PC-3 (cell line): ENCODE measurements at regions not wholly inside any gene's neighbourhood (a gene's known extent, or its start where the extent isn't known, plus 50 kb on each side); places are given as distances from the start of the nearest gene placed in this dataset.

ENCODE experiments used
- ATAC-seq: fragments of 200-7000 bp; cut with Tn5 transposase; 2 replicates; pipeline ENCODE4 v1.9.1; 2020; ENCODE audit warnings: mild to moderate bottlenecking, moderate library complexity
- BruUV-seq: library from RNA; stranded (reverse); fragments of 400-500 nt; replicated peaks from 2 replicates; lab custom pipeline; 2021; lab: Mats Ljungman, UMichigan
- CTCF ChIA-PET: fragments of 300-600 bp; sonication (Branson Sonifier 250); formaldehyde crosslinking; loops from one replicate; lab custom pipeline; 2022; ENCODE audit warnings: antibody characterized with exemption; lab: Charles Lee
- POLR2A ChIA-PET: fragments of 300-600 bp; sonication (Branson Sonifier 250); formaldehyde crosslinking; loops from one replicate; lab custom pipeline; 2022; ENCODE audit warnings: antibody characterized with exemption; ENCODE audit not compliant: unreplicated experiment; lab: Charles Lee
- DNase-seq: peaks from one replicate; pipeline ENCODE4 v3.0.0-alpha.2; 2015
- H2AFZ ChIP-seq: fragments of 300-600 bp; sonication (generic); 2 replicates; pipeline ENCODE4 v1.6.0; 2016; ENCODE audit warnings: antibody characterized with exemption, low read length
- H3F3A ChIP-seq: fragments of 300-600 bp; sonication (generic); one replicate; pipeline ENCODE4 v1.6.0; 2017; ENCODE audit warnings: antibody characterized with exemption, low read length, control low read depth, mild to moderate bottlenecking; ENCODE audit not compliant: unreplicated experiment
- H3K27ac ChIP-seq: fragments of 300-600 bp; sonication (generic); 2 replicates; pipeline ENCODE4 v1.5.1; 2016; ENCODE audit warnings: mild to moderate bottlenecking, low read length
- H3K27me3 ChIP-seq: fragments of 300-600 bp; sonication (generic); 2 replicates; pipeline ENCODE4 v1.6.1; 2016; ENCODE audit warnings: low read length, mixed read lengths
- H3K36me3 ChIP-seq: fragments of 300-600 bp; sonication (generic); 2 replicates; pipeline ENCODE4 v1.6.1; 2016; ENCODE audit warnings: low read depth, mixed run types, low read length, mixed read lengths
- H3K4me1 ChIP-seq: fragments of 300-600 bp; sonication (generic); 2 replicates; pipeline ENCODE4 v1.5.1; 2016; ENCODE audit warnings: low read length; ENCODE audit not compliant: insufficient read depth
- H3K4me2 ChIP-seq: fragments of 300-600 bp; sonication (generic); 2 replicates; pipeline ENCODE4 v1.6.0; 2016; ENCODE audit warnings: low read length
- H3K4me3 ChIP-seq: fragments of 300-600 bp; sonication (generic); 2 replicates; pipeline ENCODE4 v1.5.1; 2016; ENCODE audit warnings: mild to moderate bottlenecking, low read length, mixed read lengths
- H3K79me2 ChIP-seq: fragments of 300-600 bp; sonication (generic); 2 replicates; pipeline ENCODE4 v1.6.1; 2017; ENCODE audit warnings: low read length, mixed read lengths
- H3K9ac ChIP-seq: fragments of 300-600 bp; sonication (generic); 2 replicates; pipeline ENCODE4 v1.6.0; 2016; ENCODE audit warnings: mild to moderate bottlenecking, low read length
- H3K9me2 ChIP-seq: fragments of 300-600 bp; sonication (generic); replicated peaks from 2 replicates; pipeline ENCODE4 v1.6.1; 2016; ENCODE audit warnings: mixed run types, low read length, mixed read lengths
- H3K9me3 ChIP-seq: fragments of 300-600 bp; sonication (generic); 2 replicates; pipeline ENCODE4 v1.6.1; 2016; ENCODE audit warnings: low read length, mixed read lengths
- H4K20me1 ChIP-seq: fragments of 300-600 bp; sonication (generic); 2 replicates; pipeline ENCODE4 v1.6.1; 2016; ENCODE audit warnings: low read length, mixed read lengths
- EZH2 ChIP-seq: fragments of 300-600 bp; sonication (generic); IDR thresholded peaks from one replicate; pipeline ENCODE4 v1.6.1; 2017; ENCODE audit warnings: antibody characterized with exemption, mild to moderate bottlenecking, low read length; ENCODE audit not compliant: unreplicated experiment
- EZH2phosphoT487 ChIP-seq: fragments of 300-600 bp; sonication (generic); IDR thresholded peaks from 2 replicates; pipeline ENCODE4 v1.6.1; 2018; ENCODE audit warnings: mild to moderate bottlenecking, antibody characterized with exemption, low read length, borderline replicate concordance
- intact Hi-C: fragments of 100-400 bp; cut with micrococcal nuclease; formaldehyde crosslinking; loops from 2 replicates; pipeline ENCODE4 v1.9.0; 2023
- TF ChIP-seq, protein P1 (sequence below): fragments of 300-600 bp; sonication (generic); conservative IDR thresholded peaks from 2 replicates; pipeline ENCODE4 v1.5.1; 2017; ENCODE audit warnings: antibody characterized with exemption, low read depth, mild to moderate bottlenecking, low read length

GRCh38 chr12:118495296-118495695, 118.9 kb downstream of the SUDS3 start:
- no peak for ATAC-seq
- DNase-seq: no peak
- no peak overlapping the region for H3K9ac ChIP-seq
- no peaks in the 10 kb centered on the region for H4K20me1 ChIP-seq
- BruUV-seq: no TSS peak
- H3K9me3 ChIP-seq: no peaks in the 10 kb centered on the region
- no peak overlapping the region for H3K27ac ChIP-seq
- no peak overlapping the region for H3K4me3 ChIP-seq
- no peaks in the 10 kb centered on the region for H3K79me2 ChIP-seq
- no peaks in the 10 kb centered on the region for H3F3A ChIP-seq
- intact Hi-C loops: no loop called here
- peaks cover 5% of the 10 kb centered on the region; the same call in 1 of the 2 replicates for H3K27me3 ChIP-seq
- no peak for TF ChIP-seq EZH2phosphoT487
- TF ChIP-seq, protein P1, sequence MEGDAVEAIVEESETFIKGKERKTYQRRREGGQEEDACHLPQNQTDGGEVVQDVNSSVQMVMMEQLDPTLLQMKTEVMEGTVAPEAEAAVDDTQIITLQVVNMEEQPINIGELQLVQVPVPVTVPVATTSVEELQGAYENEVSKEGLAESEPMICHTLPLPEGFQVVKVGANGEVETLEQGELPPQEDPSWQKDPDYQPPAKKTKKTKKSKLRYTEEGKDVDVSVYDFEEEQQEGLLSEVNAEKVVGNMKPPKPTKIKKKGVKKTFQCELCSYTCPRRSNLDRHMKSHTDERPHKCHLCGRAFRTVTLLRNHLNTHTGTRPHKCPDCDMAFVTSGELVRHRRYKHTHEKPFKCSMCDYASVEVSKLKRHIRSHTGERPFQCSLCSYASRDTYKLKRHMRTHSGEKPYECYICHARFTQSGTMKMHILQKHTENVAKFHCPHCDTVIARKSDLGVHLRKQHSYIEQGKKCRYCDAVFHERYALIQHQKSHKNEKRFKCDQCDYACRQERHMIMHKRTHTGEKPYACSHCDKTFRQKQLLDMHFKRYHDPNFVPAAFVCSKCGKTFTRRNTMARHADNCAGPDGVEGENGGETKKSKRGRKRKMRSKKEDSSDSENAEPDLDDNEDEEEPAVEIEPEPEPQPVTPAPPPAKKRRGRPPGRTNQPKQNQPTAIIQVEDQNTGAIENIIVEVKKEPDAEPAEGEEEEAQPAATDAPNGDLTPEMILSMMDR: no peak
- no peak for TF ChIP-seq EZH2
- no peak overlapping the region for H3K4me2 ChIP-seq
- no peak overlapping the region for H2AFZ ChIP-seq
- POLR2A ChIA-PET: no interaction called here
- no peaks in the 10 kb centered on the region for H3K9me2 ChIP-seq
- no peaks in the 10 kb centered on the region for H3K4me1 ChIP-seq
- CTCF ChIA-PET: no interaction called here
- no peaks in the 10 kb centered on the region for H3K36me3 ChIP-seq

GRCh38 chr12:118498171-118498570, 121.8 kb downstream of the SUDS3 start:
- no peaks in the 10 kb centered on the region for H3K9me3 ChIP-seq
- H3K9me2 ChIP-seq: no peaks in the 10 kb centered on the region
- no peaks in the 10 kb centered on the region for H4K20me1 ChIP-seq
- H3K4me1 ChIP-seq: no peaks in the 10 kb centered on the region
- no peak overlapping the region for H2AFZ ChIP-seq
- H3K4me2 ChIP-seq: no peak overlapping the region
- ChIA-PET POLR2A (no interaction called here), CTCF (no interaction called here)
- no peaks in the 10 kb centered on the region for H3F3A ChIP-seq
- no TSS peak for BruUV-seq
- TF ChIP-seq, protein P1: no peak
- TF ChIP-seq EZH2phosphoT487 (no peak), EZH2 (no peak)
- peaks cover 17% of the 10 kb centered on the region for H3K27me3 ChIP-seq
- no peak overlapping the region for H3K4me3 ChIP-seq
- H3K27ac ChIP-seq: no peak overlapping the region
- intact Hi-C loops: no loop called here
- H3K9ac ChIP-seq: no peak overlapping the region
- ATAC-seq (no peak), DNase-seq (peak; percentile 40)
- H3K79me2 ChIP-seq: no peaks in the 10 kb centered on the region
- no peaks in the 10 kb centered on the region for H3K36me3 ChIP-seq

DNA sequence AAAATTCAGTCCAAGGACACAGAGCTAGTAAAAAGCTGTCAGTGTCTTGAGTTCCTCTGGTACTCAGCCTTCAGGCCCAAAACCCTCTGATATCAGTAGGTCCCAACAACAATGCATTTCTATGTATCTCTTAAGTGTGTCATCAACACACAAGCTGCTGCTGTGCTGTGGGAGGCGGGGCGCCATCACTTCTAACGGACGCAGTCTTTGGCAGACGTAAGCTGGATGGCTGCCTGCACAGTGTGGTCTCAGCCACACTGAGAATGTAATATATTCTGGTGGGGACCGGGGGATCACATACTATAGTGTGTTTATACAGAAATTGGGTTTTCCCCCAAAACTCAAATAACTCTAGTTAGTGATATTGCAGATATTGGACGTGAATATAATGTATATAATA, 123.9 kb downstream of the SUDS3 start:
- H3K27me3 ChIP-seq: peaks cover 17% of the 10 kb centered on the region
- BruUV-seq: no TSS peak
- ATAC-seq (no peak), DNase-seq (no peak)
- H2AFZ ChIP-seq: no peak overlapping the region
- H3K9me2 ChIP-seq: no peaks in the 10 kb centered on the region
- POLR2A ChIA-PET: no interaction called here
- intact Hi-C loops: no loop called here
- TF ChIP-seq, protein P1: no peak
- TF ChIP-seq EZH2 (no peak), EZH2phosphoT487 (no peak)
- H3K4me3 ChIP-seq: no peak overlapping the region
- CTCF ChIA-PET: no interaction called here
- no peaks in the 10 kb centered on the region for H3K9me3 ChIP-seq
- H3K79me2 ChIP-seq: no peaks in the 10 kb centered on the region
- no peaks in the 10 kb centered on the region for H3K4me1 ChIP-seq
- no peaks in the 10 kb centered on the region for H4K20me1 ChIP-seq
- no peaks in the 10 kb centered on the region for H3K36me3 ChIP-seq
- no peak overlapping the region for H3K27ac ChIP-seq
- no peaks in the 10 kb centered on the region for H3F3A ChIP-seq
- H3K9ac ChIP-seq: no peak overlapping the region
- no peak overlapping the region for H3K4me2 ChIP-seq
